ENCODE measurements at regions not wholly inside any gene's neighbourhood (a gene's known extent, or its start where the extent isn't known, plus 50 kb on each side); places are given as distances from the start of the nearest gene placed in this dataset.

DNA sequence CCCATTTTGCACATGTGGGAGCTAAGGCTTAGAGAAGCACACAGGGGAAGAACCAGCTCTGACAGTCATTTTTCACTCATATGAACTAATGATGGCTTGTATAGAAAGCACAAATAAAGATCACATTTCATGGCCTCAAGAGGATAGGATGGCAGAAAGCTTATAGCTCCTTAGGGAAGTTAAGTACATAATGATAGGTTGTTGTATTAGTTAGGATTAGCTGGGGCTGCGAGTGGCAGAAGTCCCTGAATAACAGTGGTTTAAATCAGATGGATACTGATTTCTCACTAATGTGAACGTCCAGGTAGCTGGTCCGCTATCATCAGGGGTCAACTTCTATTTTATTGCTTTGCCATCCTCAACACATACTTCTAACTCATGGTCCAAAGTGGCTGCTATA, 284.0 kb downstream of the RPS6KC1 start:
- DNase-seq (ENCODE audit: low spot score) (no peak), ATAC-seq (no peak)
- ChIA-PET CTCF (no interaction called here), POLR2A (no interaction called here)
- TF ChIP-seq ELF4 (CRISPR knock-in tag; IDR thresholded peaks at IDR 0.05; ENCODE audit: low read depth), result no peak
- TF ChIP-seq, protein P1, sequence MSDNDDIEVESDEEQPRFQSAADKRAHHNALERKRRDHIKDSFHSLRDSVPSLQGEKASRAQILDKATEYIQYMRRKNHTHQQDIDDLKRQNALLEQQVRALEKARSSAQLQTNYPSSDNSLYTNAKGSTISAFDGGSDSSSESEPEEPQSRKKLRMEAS (CRISPR knock-in tag; IDR thresholded peaks at IDR 0.05), result no peak
- TF ChIP-seq ESRRA (CRISPR knock-in tag; IDR thresholded peaks at IDR 0.05; ENCODE audit: borderline replicate concordance), result no peak
- TF ChIP-seq, protein P2, sequence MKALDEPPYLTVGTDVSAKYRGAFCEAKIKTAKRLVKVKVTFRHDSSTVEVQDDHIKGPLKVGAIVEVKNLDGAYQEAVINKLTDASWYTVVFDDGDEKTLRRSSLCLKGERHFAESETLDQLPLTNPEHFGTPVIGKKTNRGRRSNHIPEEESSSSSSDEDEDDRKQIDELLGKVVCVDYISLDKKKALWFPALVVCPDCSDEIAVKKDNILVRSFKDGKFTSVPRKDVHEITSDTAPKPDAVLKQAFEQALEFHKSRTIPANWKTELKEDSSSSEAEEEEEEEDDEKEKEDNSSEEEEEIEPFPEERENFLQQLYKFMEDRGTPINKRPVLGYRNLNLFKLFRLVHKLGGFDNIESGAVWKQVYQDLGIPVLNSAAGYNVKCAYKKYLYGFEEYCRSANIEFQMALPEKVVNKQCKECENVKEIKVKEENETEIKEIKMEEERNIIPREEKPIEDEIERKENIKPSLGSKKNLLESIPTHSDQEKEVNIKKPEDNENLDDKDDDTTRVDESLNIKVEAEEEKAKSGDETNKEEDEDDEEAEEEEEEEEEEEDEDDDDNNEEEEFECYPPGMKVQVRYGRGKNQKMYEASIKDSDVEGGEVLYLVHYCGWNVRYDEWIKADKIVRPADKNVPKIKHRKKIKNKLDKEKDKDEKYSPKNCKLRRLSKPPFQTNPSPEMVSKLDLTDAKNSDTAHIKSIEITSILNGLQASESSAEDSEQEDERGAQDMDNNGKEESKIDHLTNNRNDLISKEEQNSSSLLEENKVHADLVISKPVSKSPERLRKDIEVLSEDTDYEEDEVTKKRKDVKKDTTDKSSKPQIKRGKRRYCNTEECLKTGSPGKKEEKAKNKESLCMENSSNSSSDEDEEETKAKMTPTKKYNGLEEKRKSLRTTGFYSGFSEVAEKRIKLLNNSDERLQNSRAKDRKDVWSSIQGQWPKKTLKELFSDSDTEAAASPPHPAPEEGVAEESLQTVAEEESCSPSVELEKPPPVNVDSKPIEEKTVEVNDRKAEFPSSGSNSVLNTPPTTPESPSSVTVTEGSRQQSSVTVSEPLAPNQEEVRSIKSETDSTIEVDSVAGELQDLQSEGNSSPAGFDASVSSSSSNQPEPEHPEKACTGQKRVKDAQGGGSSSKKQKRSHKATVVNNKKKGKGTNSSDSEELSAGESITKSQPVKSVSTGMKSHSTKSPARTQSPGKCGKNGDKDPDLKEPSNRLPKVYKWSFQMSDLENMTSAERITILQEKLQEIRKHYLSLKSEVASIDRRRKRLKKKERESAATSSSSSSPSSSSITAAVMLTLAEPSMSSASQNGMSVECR (CRISPR knock-in tag; IDR thresholded peaks at IDR 0.05; ENCODE audit: borderline replicate concordance), result no peak
- TF ChIP-seq KAT7 (CRISPR knock-in tag; IDR thresholded peaks at IDR 0.05; ENCODE audit: borderline replicate concordance), result no peak
- no peak for TF ChIP-seq PRRX2 (CRISPR knock-in tag; IDR thresholded peaks at IDR 0.05)
- TF ChIP-seq, protein P3, sequence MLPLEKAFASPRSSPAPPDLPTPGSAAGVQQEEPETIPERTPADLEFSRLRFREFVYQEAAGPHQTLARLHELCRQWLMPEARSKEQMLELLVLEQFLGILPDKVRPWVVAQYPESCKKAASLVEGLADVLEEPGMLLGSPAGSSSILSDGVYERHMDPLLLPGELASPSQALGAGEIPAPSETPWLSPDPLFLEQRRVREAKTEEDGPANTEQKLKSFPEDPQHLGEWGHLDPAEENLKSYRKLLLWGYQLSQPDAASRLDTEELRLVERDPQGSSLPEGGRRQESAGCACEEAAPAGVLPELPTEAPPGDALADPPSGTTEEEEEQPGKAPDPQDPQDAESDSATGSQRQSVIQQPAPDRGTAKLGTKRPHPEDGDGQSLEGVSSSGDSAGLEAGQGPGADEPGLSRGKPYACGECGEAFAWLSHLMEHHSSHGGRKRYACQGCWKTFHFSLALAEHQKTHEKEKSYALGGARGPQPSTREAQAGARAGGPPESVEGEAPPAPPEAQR (CRISPR knock-in tag; IDR thresholded peaks at IDR 0.05), result no peak
- TF ChIP-seq TEAD1 (CRISPR knock-in tag; IDR thresholded peaks at IDR 0.05), result no peak
- TF ChIP-seq RELA (CRISPR knock-in tag; IDR thresholded peaks at IDR 0.05; ENCODE audit: borderline replicate concordance), result no peak
- Mint-ChIP-seq H3K27ac (no peak overlapping the region), H3K4me1 (0 out of 2 replicates have a peak, but pooled peaks cover under 1% of the 10 kb centered on the region), H3K36me3 (no peaks in the 10 kb centered on the region), H3K4me3 (no peak overlapping the region), H3K27me3 (ENCODE audit: low read depth) (no peaks in the 10 kb centered on the region), H3K9me3 (no peaks in the 10 kb centered on the region)

DNA sequence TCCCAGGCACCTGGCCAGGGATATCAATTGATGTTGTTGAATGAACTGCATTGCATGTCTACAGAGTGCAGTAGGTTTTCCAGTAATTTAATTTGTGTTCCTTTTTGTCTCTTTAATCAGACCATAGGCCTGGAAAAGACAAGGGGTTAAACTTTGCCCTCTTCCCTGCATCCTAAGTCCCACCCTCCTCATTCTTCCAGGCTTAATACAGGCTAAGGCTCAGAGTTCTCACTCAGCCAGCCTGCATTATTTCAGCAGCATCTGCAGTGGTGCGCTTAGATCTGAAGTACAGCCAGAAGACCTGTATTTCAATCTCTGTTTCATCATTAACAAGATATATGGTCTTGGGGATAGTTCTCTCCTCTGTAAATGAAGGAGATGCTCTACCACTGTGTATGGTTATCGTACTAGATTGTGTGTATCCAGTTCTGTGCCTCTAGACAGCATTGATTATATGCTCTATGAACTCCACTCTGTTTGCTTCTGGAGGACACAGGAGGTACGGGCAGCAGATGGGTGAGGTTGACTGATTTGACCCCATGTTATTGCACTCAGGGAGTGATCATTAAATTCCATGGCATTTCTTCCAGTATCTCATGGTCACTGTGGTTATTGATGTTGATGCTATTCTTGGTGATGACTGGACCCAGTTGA, 286.1 kb downstream of the RPS6KC1 start:
- Mint-ChIP-seq H3K36me3 (no peaks in the 10 kb centered on the region), H3K27me3 (ENCODE audit: low read depth) (no peaks in the 10 kb centered on the region), H3K27ac (no peak overlapping the region), H3K4me1 (peaks cover 7% of the 10 kb centered on the region), H3K4me3 (no peak overlapping the region), H3K9me3 (peaks cover 8% of the 10 kb centered on the region)
- POLR2A ChIA-PET, result no interaction called here
- CTCF ChIA-PET, result no interaction called here
- no peak for ATAC-seq
- no peak for TF ChIP-seq ZNF317 (CRISPR knock-in tag; IDR thresholded peaks at IDR 0.05; ENCODE audit: borderline replicate concordance, low read depth)
- TF ChIP-seq, protein P4, sequence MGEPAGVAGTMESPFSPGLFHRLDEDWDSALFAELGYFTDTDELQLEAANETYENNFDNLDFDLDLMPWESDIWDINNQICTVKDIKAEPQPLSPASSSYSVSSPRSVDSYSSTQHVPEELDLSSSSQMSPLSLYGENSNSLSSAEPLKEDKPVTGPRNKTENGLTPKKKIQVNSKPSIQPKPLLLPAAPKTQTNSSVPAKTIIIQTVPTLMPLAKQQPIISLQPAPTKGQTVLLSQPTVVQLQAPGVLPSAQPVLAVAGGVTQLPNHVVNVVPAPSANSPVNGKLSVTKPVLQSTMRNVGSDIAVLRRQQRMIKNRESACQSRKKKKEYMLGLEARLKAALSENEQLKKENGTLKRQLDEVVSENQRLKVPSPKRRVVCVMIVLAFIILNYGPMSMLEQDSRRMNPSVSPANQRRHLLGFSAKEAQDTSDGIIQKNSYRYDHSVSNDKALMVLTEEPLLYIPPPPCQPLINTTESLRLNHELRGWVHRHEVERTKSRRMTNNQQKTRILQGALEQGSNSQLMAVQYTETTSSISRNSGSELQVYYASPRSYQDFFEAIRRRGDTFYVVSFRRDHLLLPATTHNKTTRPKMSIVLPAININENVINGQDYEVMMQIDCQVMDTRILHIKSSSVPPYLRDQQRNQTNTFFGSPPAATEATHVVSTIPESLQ (CRISPR knock-in tag; IDR thresholded peaks at IDR 0.05), result no peak
- TF ChIP-seq GABPB1 (CRISPR knock-in tag; IDR thresholded peaks at IDR 0.05), result no peak
- TF ChIP-seq RELA (CRISPR knock-in tag; IDR thresholded peaks at IDR 0.05; ENCODE audit: borderline replicate concordance), result no peak
- TF ChIP-seq FOXP1 (CRISPR knock-in tag; IDR thresholded peaks at IDR 0.05; ENCODE audit: borderline replicate concordance), result no peak
- TF ChIP-seq SMAD4 (CRISPR knock-in tag; IDR thresholded peaks at IDR 0.05), result no peak
- TF ChIP-seq, protein P5, sequence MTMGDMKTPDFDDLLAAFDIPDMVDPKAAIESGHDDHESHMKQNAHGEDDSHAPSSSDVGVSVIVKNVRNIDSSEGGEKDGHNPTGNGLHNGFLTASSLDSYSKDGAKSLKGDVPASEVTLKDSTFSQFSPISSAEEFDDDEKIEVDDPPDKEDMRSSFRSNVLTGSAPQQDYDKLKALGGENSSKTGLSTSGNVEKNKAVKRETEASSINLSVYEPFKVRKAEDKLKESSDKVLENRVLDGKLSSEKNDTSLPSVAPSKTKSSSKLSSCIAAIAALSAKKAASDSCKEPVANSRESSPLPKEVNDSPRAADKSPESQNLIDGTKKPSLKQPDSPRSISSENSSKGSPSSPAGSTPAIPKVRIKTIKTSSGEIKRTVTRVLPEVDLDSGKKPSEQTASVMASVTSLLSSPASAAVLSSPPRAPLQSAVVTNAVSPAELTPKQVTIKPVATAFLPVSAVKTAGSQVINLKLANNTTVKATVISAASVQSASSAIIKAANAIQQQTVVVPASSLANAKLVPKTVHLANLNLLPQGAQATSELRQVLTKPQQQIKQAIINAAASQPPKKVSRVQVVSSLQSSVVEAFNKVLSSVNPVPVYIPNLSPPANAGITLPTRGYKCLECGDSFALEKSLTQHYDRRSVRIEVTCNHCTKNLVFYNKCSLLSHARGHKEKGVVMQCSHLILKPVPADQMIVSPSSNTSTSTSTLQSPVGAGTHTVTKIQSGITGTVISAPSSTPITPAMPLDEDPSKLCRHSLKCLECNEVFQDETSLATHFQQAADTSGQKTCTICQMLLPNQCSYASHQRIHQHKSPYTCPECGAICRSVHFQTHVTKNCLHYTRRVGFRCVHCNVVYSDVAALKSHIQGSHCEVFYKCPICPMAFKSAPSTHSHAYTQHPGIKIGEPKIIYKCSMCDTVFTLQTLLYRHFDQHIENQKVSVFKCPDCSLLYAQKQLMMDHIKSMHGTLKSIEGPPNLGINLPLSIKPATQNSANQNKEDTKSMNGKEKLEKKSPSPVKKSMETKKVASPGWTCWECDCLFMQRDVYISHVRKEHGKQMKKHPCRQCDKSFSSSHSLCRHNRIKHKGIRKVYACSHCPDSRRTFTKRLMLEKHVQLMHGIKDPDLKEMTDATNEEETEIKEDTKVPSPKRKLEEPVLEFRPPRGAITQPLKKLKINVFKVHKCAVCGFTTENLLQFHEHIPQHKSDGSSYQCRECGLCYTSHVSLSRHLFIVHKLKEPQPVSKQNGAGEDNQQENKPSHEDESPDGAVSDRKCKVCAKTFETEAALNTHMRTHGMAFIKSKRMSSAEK (CRISPR knock-in tag; IDR thresholded peaks at IDR 0.05; ENCODE audit: borderline replicate concordance), result no peak
- no peak for TF ChIP-seq PRRX2 (CRISPR knock-in tag; IDR thresholded peaks at IDR 0.05)
- TF ChIP-seq, protein P6, sequence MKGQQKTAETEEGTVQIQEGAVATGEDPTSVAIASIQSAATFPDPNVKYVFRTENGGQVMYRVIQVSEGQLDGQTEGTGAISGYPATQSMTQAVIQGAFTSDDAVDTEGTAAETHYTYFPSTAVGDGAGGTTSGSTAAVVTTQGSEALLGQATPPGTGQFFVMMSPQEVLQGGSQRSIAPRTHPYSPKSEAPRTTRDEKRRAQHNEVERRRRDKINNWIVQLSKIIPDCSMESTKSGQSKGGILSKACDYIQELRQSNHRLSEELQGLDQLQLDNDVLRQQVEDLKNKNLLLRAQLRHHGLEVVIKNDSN (CRISPR knock-in tag; IDR thresholded peaks at IDR 0.05), result no peak
- TF ChIP-seq ZNF232 (CRISPR knock-in tag; IDR thresholded peaks at IDR 0.05), result no peak
- TF ChIP-seq, protein P3 (CRISPR knock-in tag; IDR thresholded peaks at IDR 0.05), result no peak
- no peak for TF ChIP-seq ZNF121 (CRISPR knock-in tag; IDR thresholded peaks at IDR 0.05)
- DNase-seq (ENCODE audit: low spot score), result no peak
